H1 (cell line): ENCODE measurements at regions not wholly inside any gene's neighbourhood (a gene's known extent, or its start where the extent isn't known, plus 50 kb on each side); places are given as distances from the start of the nearest gene placed in this dataset.

Experiments
- CTCF ChIA-PET: fragments of 300-600 bp; sonication (Branson Sonifier 250); formaldehyde crosslinking; loops from one replicate; lab custom pipeline; 2021; ENCODE audit not compliant: partially characterized antibody; lab: Charles Lee
- POLR2A ChIA-PET: fragments of 300-600 bp; sonication (Branson Sonifier 250); formaldehyde crosslinking; loops from one replicate; lab custom pipeline; 2021; ENCODE audit warnings: inconsistent platforms; ENCODE audit not compliant: partially characterized antibody; lab: Charles Lee
- DNase-seq, 2 experiments: peaks; one replicate each; pipeline versions ENCODE4 v3.0.0 to v3.0.0-alpha.2; 2010 to 2022; ENCODE audit warnings: low spot score in 2 of 2, low read depth in 1 of 2, mixed read lengths in 1 of 2
- FAIRE-seq: peaks from 2 replicates; lab custom pipeline; 2011; peaks lifted over from hg19 to GRCh38; lab: Jason Lieb, UNC
- H2AFZ ChIP-seq: 2 replicates; pipeline ENCODE4 v1.8.1; 2012; ENCODE audit warnings: low read length, inconsistent platforms
- H2AK5ac ChIP-seq: 2 replicates; pipeline ENCODE4 v1.6.1; 2013; ENCODE audit warnings: low read depth, low read length
- H2BK120ac ChIP-seq: replicated peaks from 2 replicates; pipeline ENCODE3; 2013; ENCODE audit warnings: low read depth, low read length, inconsistent platforms
- H2BK12ac ChIP-seq: 2 replicates; pipeline ENCODE4 v1.6.1; 2013; ENCODE audit warnings: low read depth, low read length
- H2BK15ac ChIP-seq: 2 replicates; pipeline ENCODE4 v1.6.1; 2013; ENCODE audit warnings: low read length
- H2BK20ac ChIP-seq: 2 replicates; pipeline ENCODE4 v1.6.1; 2013; ENCODE audit warnings: low read length
- H2BK5ac ChIP-seq: 2 replicates; pipeline ENCODE4 v1.6.1; 2013; ENCODE audit warnings: low read depth, low read length
- H3K14ac ChIP-seq: 2 replicates; pipeline ENCODE4 v1.6.1; 2013; ENCODE audit warnings: inconsistent platforms; ENCODE audit not compliant: insufficient read length
- H3K18ac ChIP-seq: 2 replicates; pipeline ENCODE4 v1.6.1; 2013; ENCODE audit warnings: low read length; ENCODE audit errors: extremely low read depth
- H3K23ac ChIP-seq: 2 replicates; pipeline ENCODE4 v1.6.1; 2013; ENCODE audit warnings: inconsistent platforms; ENCODE audit not compliant: insufficient read length
- H3K23me2 ChIP-seq: 2 replicates; pipeline ENCODE4 v1.6.1; 2013; ENCODE audit warnings: low read depth, low read length
- H3K27ac ChIP-seq: 2 replicates; pipeline ENCODE4 v1.6.1; 2011; ENCODE audit warnings: low read depth, low read length, inconsistent platforms
- H3K27me3 ChIP-seq, 4 experiments: replicated peaks in 1 of 4; 1 replicate in 1 of 4; 2 replicates in 3 of 4; pipeline versions ENCODE4 v1.6.1 to v1.8.1; 2011 to 2013; ENCODE audit warnings: low read length in 3 of 4, mild to moderate bottlenecking in 3 of 4, inconsistent platforms in 2 of 4, mixed read lengths in 2 of 4, moderate library complexity in 1 of 4; ENCODE audit not compliant: control insufficient read depth in 3 of 4, insufficient read depth in 3 of 4; ENCODE audit errors: extremely low read depth in 1 of 4
- H3K36me3 ChIP-seq, 4 experiments: 2 replicates each; pipeline versions ENCODE4 v1.6.1 to v1.8.1; 2011 to 2013; ENCODE audit warnings: mild to moderate bottlenecking in 4 of 4, low read length in 3 of 4, moderate library complexity in 2 of 4, control low read depth in 1 of 4, inconsistent platforms in 1 of 4; ENCODE audit not compliant: insufficient read depth in 4 of 4, control insufficient read depth in 2 of 4
- H3K4ac ChIP-seq: replicated peaks from 2 replicates; pipeline ENCODE3; 2013; ENCODE audit warnings: low read length, low read depth, mixed read lengths, inconsistent platforms; ENCODE audit not compliant: insufficient read length
- H3K4me1 ChIP-seq, 4 experiments: replicated peaks in 1 of 4; 1 replicate in 1 of 4; 2 replicates in 3 of 4; pipeline versions ENCODE4 v1.6.1 to v1.8.1; 2011 to 2013; ENCODE audit warnings: low read length in 3 of 4, inconsistent platforms in 2 of 4, mixed read lengths in 1 of 4; ENCODE audit not compliant: insufficient read depth in 4 of 4, control insufficient read depth in 3 of 4
- H3K4me2 ChIP-seq, 2 experiments: 2 replicates each; pipeline versions ENCODE4 v1.6.1 to v1.8.1; 2011 to 2013; ENCODE audit warnings: low read depth in 2 of 2, low read length in 2 of 2, control low read depth in 1 of 2, inconsistent platforms in 1 of 2, mild to moderate bottlenecking in 1 of 2; ENCODE audit not compliant: insufficient read depth in 1 of 2
- H3K4me3 ChIP-seq, 4 experiments: fragments of 200-600, 300-600 bp in 1 of 4; sonication (generic), shearing (Covaris generic), sonication (Bioruptor Twin) in 1 of 4; 2 replicates each; pipeline versions ENCODE4 v1.5.1 to v1.8.1; 2011 to 2016; ENCODE audit warnings: low read length in 4 of 4, low read depth in 3 of 4, control low read depth in 2 of 4, inconsistent platforms in 2 of 4, mild to moderate bottlenecking in 2 of 4, mixed read lengths in 1 of 4, moderate library complexity in 1 of 4; ENCODE audit not compliant: insufficient read depth in 2 of 4; ENCODE audit errors: extremely low read depth in 1 of 4
- H3K56ac ChIP-seq: replicated peaks from 2 replicates; pipeline ENCODE3; 2013; ENCODE audit warnings: low read depth, mild to moderate bottlenecking, mixed read lengths, low read length, inconsistent platforms; ENCODE audit not compliant: insufficient read length
- H3K79me1 ChIP-seq: 2 replicates; pipeline ENCODE4 v1.6.1; 2013; ENCODE audit warnings: low read depth, low read length, control low read depth
- H3K79me2 ChIP-seq, 2 experiments: 2 replicates each; pipeline versions ENCODE4 v1.6.1 to v1.8.1; 2012 to 2013; ENCODE audit warnings: low read length in 2 of 2, mild to moderate bottlenecking in 2 of 2, inconsistent platforms in 1 of 2; ENCODE audit not compliant: insufficient read depth in 2 of 2, control insufficient read depth in 1 of 2
- H3K9ac ChIP-seq, 4 experiments: replicated peaks in 1 of 4; 1 replicate in 1 of 4; 2 replicates in 3 of 4; pipeline versions ENCODE4 v1.6.1 to v1.8.1; 2011 to 2013; ENCODE audit warnings: low read depth in 3 of 4, low read length in 3 of 4, control low read depth in 2 of 4, mild to moderate bottlenecking in 2 of 4, moderate library complexity in 2 of 4, inconsistent platforms in 1 of 4; ENCODE audit errors: extremely low read depth in 1 of 4
- H3K9me3 ChIP-seq, 2 experiments: 2 replicates each; pipeline versions ENCODE4 v1.6.1 to v1.8.1; 2012 to 2013; ENCODE audit warnings: mild to moderate bottlenecking in 2 of 2, moderate library complexity in 2 of 2, control low read depth in 1 of 2, inconsistent platforms in 1 of 2, low read depth in 1 of 2, low read length in 1 of 2, mixed read lengths in 1 of 2; ENCODE audit not compliant: insufficient read depth in 2 of 2
- H4K20me1 ChIP-seq, 2 experiments: replicated peaks in 1 of 2; 2 replicates each; pipeline versions ENCODE3 to v1.8.1; 2011 to 2013; ENCODE audit warnings: inconsistent platforms in 2 of 2, low read length in 2 of 2, mild to moderate bottlenecking in 1 of 2; ENCODE audit not compliant: insufficient read depth in 2 of 2, control insufficient read depth in 1 of 2
- H4K5ac ChIP-seq: 2 replicates; pipeline ENCODE4 v1.6.1; 2013; ENCODE audit warnings: low read length, low read depth, mixed read lengths, inconsistent platforms; ENCODE audit not compliant: insufficient read length
- H4K8ac ChIP-seq: 2 replicates; pipeline ENCODE4 v1.8.0; 2013; ENCODE audit warnings: mild to moderate bottlenecking, moderate library complexity, low read length, inconsistent platforms; ENCODE audit not compliant: insufficient read depth; ENCODE audit errors: extremely low read depth
- H4K91ac ChIP-seq: replicated peaks from 2 replicates; pipeline ENCODE3; 2013; ENCODE audit warnings: low read length, mixed read lengths, inconsistent platforms; ENCODE audit not compliant: insufficient read length
- CHD2 ChIP-seq: IDR thresholded peaks from 2 replicates; pipeline ENCODE4 v1.6.1; 2012; ENCODE audit warnings: low read length, improper control_type of control experiment
- EGR1 ChIP-seq: IDR thresholded peaks from 2 replicates; pipeline ENCODE4 v1.6.1; 2011; ENCODE audit warnings: low read depth, low read length, borderline replicate concordance
- KDM1A ChIP-seq: fragments of 200-600, 300-600 bp; sonication (generic); IDR thresholded peaks from 2 replicates; pipeline ENCODE4 v1.7.1; 2016; ENCODE audit warnings: mild to moderate bottlenecking, low read length, borderline replicate concordance
- MAX ChIP-seq: IDR thresholded peaks from 2 replicates; pipeline ENCODE4 v1.6.1; 2012; ENCODE audit warnings: inconsistent platforms
- RAD21 ChIP-seq, 2 experiments: IDR thresholded peaks in 1 of 2; conservative IDR thresholded peaks in 1 of 2; 2 replicates each; pipeline ENCODE4 v1.6.1; 2011; ENCODE audit warnings: low read depth in 2 of 2, low read length in 2 of 2, improper control_type of control experiment in 1 of 2, inconsistent platforms in 1 of 2, mild to moderate bottlenecking in 1 of 2, moderate library complexity in 1 of 2
- SIN3A ChIP-seq, 2 experiments: IDR thresholded peaks in 1 of 2; conservative IDR thresholded peaks in 1 of 2; 2 replicates each; pipeline ENCODE4 v1.6.1; 2011 to 2012; ENCODE audit warnings: low read length in 2 of 2, improper control_type of control experiment in 1 of 2, low read depth in 1 of 2, mild to moderate bottlenecking in 1 of 2
- TAF1 ChIP-seq: IDR thresholded peaks from 2 replicates; pipeline ENCODE4 v1.6.1; 2011; ENCODE audit warnings: mild to moderate bottlenecking, low read depth, low read length
- TBP ChIP-seq: IDR thresholded peaks from 2 replicates; pipeline ENCODE4 v1.6.1; 2011; ENCODE audit warnings: low read depth, low read length, improper control_type of control experiment
- TEAD4 ChIP-seq: IDR thresholded peaks from 2 replicates; pipeline ENCODE4 v1.6.1; 2012; ENCODE audit warnings: low read depth, low read length, inconsistent platforms, mixed read lengths
- whole genome bisulfite sequencing, 2 experiments: shearing (Covaris generic) in 1 of 2; methylation state at CpG; one replicate each; pipeline versions ENCODE4 v1.1.6 to v1.1.7; 2013 to 2015; ENCODE audit warnings: low lambda C conversion rate in 2 of 2, mixed read lengths in 2 of 2, inconsistent platforms in 1 of 2, low coverage in 1 of 2, missing lambda C conversion rate in 1 of 2; ENCODE audit not compliant: insufficient replicate concordance in 2 of 2, insufficient coverage in 1 of 2, insufficient read length in 1 of 2; ENCODE audit errors: extremely low coverage in 1 of 2, missing lambda C conversion rate in 1 of 2; 5-methylcytosine and 5-hydroxymethylcytosine counted together

- H2AK5ac ChIP-seq: no peak overlapping the region
- H2BK15ac ChIP-seq: no peak overlapping the region
- H2BK20ac ChIP-seq: no peak overlapping the region
- ChIA-PET CTCF (interaction anchor here (0.6 kb wide), 1 partner anchor 191 kb away, joined by 3 read pairs; no protein-coding TSS in a partner anchor), POLR2A (no interaction called here)
- no peaks in the 10 kb centered on the region; the same call in 1 of the 2 replicates for H3K79me1 ChIP-seq
- no peak overlapping the region for H2AFZ ChIP-seq
- H2BK120ac ChIP-seq: no peak overlapping the region
- no peak overlapping the region for H3K27ac ChIP-seq
- no peak overlapping the region for H3K23ac ChIP-seq
- no peak overlapping the region for H3K9ac ChIP-seq
- no peaks in the 10 kb centered on the region; a peak in 1 of 7 replicates for H3K27me3 ChIP-seq
- no peaks in the 10 kb centered on the region for H4K20me1 ChIP-seq
- no peak overlapping the region for H4K91ac ChIP-seq
- H3K4me3 ChIP-seq: no peak overlapping the region
- WGBS, 2 experiments: 86% methylated on average over 3 of the region's 3 CpGs; no CpG with 5 or more reads in 1 of the 2 experiments
- H2BK5ac ChIP-seq: no peak overlapping the region
- H3K4me2 ChIP-seq: no peak overlapping the region; a peak in 1 of 4 replicates
- H2BK12ac ChIP-seq: no peak overlapping the region
- H3K9me3 ChIP-seq: no peaks in the 10 kb centered on the region
- DNase-seq (no peak), FAIRE-seq (peak; percentile 7)
- no peak overlapping the region for H3K18ac ChIP-seq
- no peak overlapping the region for H3K56ac ChIP-seq
- no peaks in the 10 kb centered on the region for H3K23me2 ChIP-seq
- no peaks in the 10 kb centered on the region for H3K36me3 ChIP-seq
- no peak overlapping the region for H3K14ac ChIP-seq
- H3K79me2 ChIP-seq: no peaks in the 10 kb centered on the region
- no peak overlapping the region for H4K8ac ChIP-seq
- H4K5ac ChIP-seq: no peak overlapping the region
- TF ChIP-seq SIN3A (conservative IDR thresholded peaks at IDR 0.05 in 1 of 2, IDR thresholded peaks at IDR 0.05 in 1 of 2; ENCODE audit: low read depth in 1 of 2, low read length in 2 of 2) (no peak), EGR1 (no peak), TBP (no peak), TEAD4 (no peak), MAX (no peak), KDM1A (no peak), RAD21 (IDR thresholded peaks at IDR 0.05 in 1 of 2, conservative IDR thresholded peaks at IDR 0.05 in 1 of 2; ENCODE audit: low read depth in 2 of 2, low read length in 2 of 2) (no peak), TAF1 (no peak), CHD2 (no peak)
- peaks cover 0 to 7% (median 2%) of the 10 kb centered on the region in 4 experiments; a peak in 2 of 7 replicates for H3K4me1 ChIP-seq
- no peak overlapping the region for H3K4ac ChIP-seq
Measured at GRCh38 chr15:31782951-31783350, 247.4 kb upstream of the CHRNA7 start.
